SK-N-SH (cell line): ENCODE measurements at regions not wholly inside any gene's neighbourhood (a gene's known extent, or its start where the extent isn't known, plus 50 kb on each side); places are given as distances from the start of the nearest gene placed in this dataset.

Experiments used
- CTCF ChIA-PET: fragments of 300-600, 350-600 bp; formaldehyde crosslinking; extraction: SDS; loops from one replicate; lab custom pipeline; 2021; lab: Yijun Ruan, JAX
- POLR2A ChIA-PET: fragments of 350-600 bp; sonication (Branson Sonifier 250); formaldehyde crosslinking; extraction: SDS; loops from one replicate; lab custom pipeline; 2020; ENCODE audit warnings: antibody characterized with exemption, inconsistent platforms; lab: Yijun Ruan, JAX
- DNase-seq: peaks from one replicate; pipeline ENCODE4 v3.0.0; 2012
- H2AFZ ChIP-seq: fragments of 200-600 bp; sonication (generic); 2 replicates; pipeline ENCODE4 v1.8.1; 2016; ENCODE audit warnings: antibody characterized with exemption, mild to moderate bottlenecking, low read depth
- H3F3A ChIP-seq: fragments of 200-600 bp; sonication (generic); replicated peaks from 2 replicates; pipeline ENCODE3; 2016; ENCODE audit warnings: antibody characterized with exemption, mild to moderate bottlenecking; ENCODE audit not compliant: insufficient read depth
- H3K27ac ChIP-seq, 2 experiments: fragments of 200-500 bp in 1 of 2; fragments of 200-600 bp in 1 of 2; sonication (Bioruptor generic) in 1 of 2; sonication (generic), shearing (Covaris generic) in 1 of 2; 2 replicates each; pipeline versions ENCODE4 v1.5.1 to v1.6.1; 2014 to 2016; ENCODE audit warnings: low read depth in 2 of 2, inconsistent platforms in 1 of 2, low read length in 1 of 2, mild to moderate bottlenecking in 1 of 2, mixed read lengths in 1 of 2
- H3K27me3 ChIP-seq: fragments of 200-600 bp; sonication (generic), shearing (Covaris generic); 2 replicates; pipeline ENCODE4 v1.6.1; 2016; ENCODE audit warnings: mixed run types; ENCODE audit not compliant: insufficient read depth
- H3K36me3 ChIP-seq, 2 experiments: fragments of 200-500 bp in 1 of 2; fragments of 200-600 bp in 1 of 2; sonication (Bioruptor generic) in 1 of 2; sonication (generic) in 1 of 2; replicated peaks in 1 of 2; 2 replicates each; pipeline versions ENCODE3 to v1.5.1; 2014 to 2016; ENCODE audit warnings: low read length in 1 of 2, mild to moderate bottlenecking in 1 of 2; ENCODE audit not compliant: insufficient read depth in 2 of 2, control insufficient read depth in 1 of 2
- H3K4me1 ChIP-seq, 2 experiments: fragments of 200-500 bp in 1 of 2; fragments of 200-600 bp in 1 of 2; sonication (Bioruptor generic) in 1 of 2; sonication (generic), shearing (Covaris generic) in 1 of 2; 2 replicates each; pipeline versions ENCODE4 v1.5.1 to v1.6.1; 2014 to 2016; ENCODE audit warnings: low read depth in 1 of 2, low read length in 1 of 2, mixed run types in 1 of 2; ENCODE audit not compliant: insufficient read depth in 2 of 2, control insufficient read depth in 1 of 2
- H3K4me2 ChIP-seq: fragments of 200-600 bp; sonication (generic), shearing (Covaris generic); 2 replicates; pipeline ENCODE4 v1.6.1; 2017; ENCODE audit warnings: mixed run types
- H3K4me3 ChIP-seq, 2 experiments: fragments of 200-500 bp in 1 of 2; fragments of 200-600 bp in 1 of 2; sonication (Bioruptor generic) in 1 of 2; sonication (generic), shearing (Covaris generic) in 1 of 2; 2 replicates each; pipeline versions ENCODE4 v1.5.1 to v1.8.1; 2014 to 2016; ENCODE audit warnings: low read depth in 2 of 2, inconsistent platforms in 1 of 2, low read length in 1 of 2, mild to moderate bottlenecking in 1 of 2, mixed read lengths in 1 of 2, moderate library complexity in 1 of 2
- H3K79me2 ChIP-seq: fragments of 200-600 bp; sonication (generic); 2 replicates; pipeline ENCODE4 v1.8.1; 2017; ENCODE audit warnings: mild to moderate bottlenecking; ENCODE audit not compliant: insufficient read depth
- H3K9ac ChIP-seq: fragments of 200-600 bp; sonication (generic); 2 replicates; pipeline ENCODE4 v1.6.1; 2017; ENCODE audit warnings: mixed run types
- H3K9me2 ChIP-seq: fragments of 200-600 bp; sonication (generic); 2 replicates; pipeline ENCODE4 v1.6.1; 2017; ENCODE audit warnings: mixed run types
- H3K9me3 ChIP-seq: fragments of 200-600 bp; sonication (generic); 2 replicates; pipeline ENCODE4 v1.6.1; 2017; ENCODE audit warnings: mixed run types, mild to moderate bottlenecking, moderate library complexity
- H4K20me1 ChIP-seq: fragments of 200-600 bp; sonication (generic); 2 replicates; pipeline ENCODE4 v1.6.1; 2017; ENCODE audit warnings: mild to moderate bottlenecking, mixed run types; ENCODE audit not compliant: insufficient read depth
- CHD2 ChIP-seq: fragments of 150-350 bp; IDR thresholded peaks from 2 replicates; pipeline ENCODE4 v1.6.1; 2018; ENCODE audit warnings: low read length; ENCODE audit not compliant: partially characterized antibody
- EZH2phosphoT487 ChIP-seq: fragments of 200-600 bp; sonication (generic); IDR thresholded peaks from 2 replicates; pipeline ENCODE4 v1.6.1; 2017; ENCODE audit warnings: low read depth, mixed run types, mild to moderate bottlenecking, antibody characterized with exemption, moderate library complexity, borderline replicate concordance
- FOXM1 ChIP-seq: IDR thresholded peaks from 2 replicates; pipeline ENCODE4 v1.4.0; 2012; ENCODE audit warnings: low read depth, mild to moderate bottlenecking
- GABPA ChIP-seq: IDR thresholded peaks from 2 replicates; pipeline ENCODE4 v1.4.0; 2012; ENCODE audit warnings: low read depth, mild to moderate bottlenecking
- POLR2AphosphoS5 ChIP-seq: IDR thresholded peaks from 2 replicates; pipeline ENCODE4 v1.6.1; 2012; ENCODE audit warnings: low read depth, low read length
- RFX5 ChIP-seq: IDR thresholded peaks from 2 replicates; pipeline ENCODE4 v1.6.1; 2012; ENCODE audit warnings: mild to moderate bottlenecking, improper control_type of control experiment, low read length
- SMC3 ChIP-seq: IDR thresholded peaks from 2 replicates; pipeline ENCODE4 v1.6.1; 2012; ENCODE audit warnings: low read depth, low read length, improper control_type of control experiment
- TAF1 ChIP-seq: IDR thresholded peaks from 2 replicates; pipeline ENCODE4 v1.6.1; 2012; ENCODE audit warnings: low read depth, mild to moderate bottlenecking, low read length, moderate library complexity, borderline replicate concordance
- TCF12 ChIP-seq: IDR thresholded peaks from 2 replicates; pipeline ENCODE4 v1.4.0; 2012
- WGBS: methylation state at CpG from one replicate; pipeline ENCODE4 v1.1.6; 2017; ENCODE audit warnings: low lambda C conversion rate; 5-methylcytosine and 5-hydroxymethylcytosine counted together
- TF ChIP-seq, protein P1 (sequence below): fragments of 200-600 bp; sonication (generic); IDR thresholded peaks from 2 replicates; pipeline ENCODE4 v1.6.1; 2017; ENCODE audit warnings: antibody characterized with exemption, mild to moderate bottlenecking, moderate library complexity
- TF ChIP-seq, protein P2 (sequence below): IDR thresholded peaks from 2 replicates; pipeline ENCODE4; 2012
- TF ChIP-seq, protein P3 (sequence below): IDR thresholded peaks from 2 replicates; pipeline ENCODE4 v1.6.1; 2012; ENCODE audit warnings: mild to moderate bottlenecking, low read depth, low read length, moderate library complexity
- TF ChIP-seq, protein P4 (sequence below): IDR thresholded peaks from 2 replicates; pipeline ENCODE4 v1.4.0; 2012; ENCODE audit warnings: low read depth

DNA sequence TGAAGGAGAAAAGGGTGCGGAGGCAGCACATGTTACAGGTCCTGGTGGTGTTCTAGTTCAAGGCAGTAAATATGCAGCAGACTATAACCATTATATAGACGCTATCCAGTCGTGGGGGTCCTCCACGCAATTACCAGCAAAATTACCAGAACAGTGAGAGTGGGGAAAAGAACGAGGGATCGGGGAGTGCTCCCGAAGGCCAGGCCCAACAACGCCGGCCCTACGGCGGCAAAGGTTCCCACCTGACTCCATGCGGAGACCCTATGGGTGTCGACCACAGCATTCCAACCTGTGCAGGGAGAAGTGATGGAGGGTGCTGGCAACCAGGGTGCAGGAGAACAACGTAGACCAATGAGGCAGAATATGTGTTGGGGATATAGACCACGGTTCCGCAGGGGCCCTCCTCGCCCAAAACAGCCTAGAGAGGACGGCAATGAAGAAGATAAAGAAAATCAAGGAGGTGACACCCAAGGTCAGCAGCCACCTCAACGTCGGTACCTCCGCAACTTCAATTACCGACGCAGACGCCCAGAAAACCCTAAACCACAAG is 89.0 kb upstream of the TPM1 start:
- Histone ChIP-seq H3K79me2 (no peaks in the 10 kb centered on the region), H3K27me3 (no peaks in the 10 kb centered on the region), H3K4me1 (peaks cover 0 to 13% of the 10 kb centered on the region in 2 experiments; a peak in 2 of 4 replicates), H3K9ac (no peak overlapping the region), H3F3A (peaks cover 3% of the 10 kb centered on the region), H3K9me3 (no peaks in the 10 kb centered on the region), H3K27ac (no peak overlapping the region), H3K36me3 (no peaks in the 10 kb centered on the region), H3K4me2 (no peak overlapping the region), H4K20me1 (no peaks in the 10 kb centered on the region), H2AFZ (no peak overlapping the region), H3K9me2 (no peaks in the 10 kb centered on the region), H3K4me3 (no peak overlapping the region)
- TF ChIP-seq POLR2AphosphoS5 (no peak), CHD2 (no peak), RFX5 (no peak), FOXM1 (no peak), GABPA (no peak), EZH2phosphoT487 (no peak), TCF12 (no peak), TAF1 (no peak), SMC3 (no peak)
- TF ChIP-seq, protein P1, sequence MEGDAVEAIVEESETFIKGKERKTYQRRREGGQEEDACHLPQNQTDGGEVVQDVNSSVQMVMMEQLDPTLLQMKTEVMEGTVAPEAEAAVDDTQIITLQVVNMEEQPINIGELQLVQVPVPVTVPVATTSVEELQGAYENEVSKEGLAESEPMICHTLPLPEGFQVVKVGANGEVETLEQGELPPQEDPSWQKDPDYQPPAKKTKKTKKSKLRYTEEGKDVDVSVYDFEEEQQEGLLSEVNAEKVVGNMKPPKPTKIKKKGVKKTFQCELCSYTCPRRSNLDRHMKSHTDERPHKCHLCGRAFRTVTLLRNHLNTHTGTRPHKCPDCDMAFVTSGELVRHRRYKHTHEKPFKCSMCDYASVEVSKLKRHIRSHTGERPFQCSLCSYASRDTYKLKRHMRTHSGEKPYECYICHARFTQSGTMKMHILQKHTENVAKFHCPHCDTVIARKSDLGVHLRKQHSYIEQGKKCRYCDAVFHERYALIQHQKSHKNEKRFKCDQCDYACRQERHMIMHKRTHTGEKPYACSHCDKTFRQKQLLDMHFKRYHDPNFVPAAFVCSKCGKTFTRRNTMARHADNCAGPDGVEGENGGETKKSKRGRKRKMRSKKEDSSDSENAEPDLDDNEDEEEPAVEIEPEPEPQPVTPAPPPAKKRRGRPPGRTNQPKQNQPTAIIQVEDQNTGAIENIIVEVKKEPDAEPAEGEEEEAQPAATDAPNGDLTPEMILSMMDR, result no peak
- TF ChIP-seq, protein P2, sequence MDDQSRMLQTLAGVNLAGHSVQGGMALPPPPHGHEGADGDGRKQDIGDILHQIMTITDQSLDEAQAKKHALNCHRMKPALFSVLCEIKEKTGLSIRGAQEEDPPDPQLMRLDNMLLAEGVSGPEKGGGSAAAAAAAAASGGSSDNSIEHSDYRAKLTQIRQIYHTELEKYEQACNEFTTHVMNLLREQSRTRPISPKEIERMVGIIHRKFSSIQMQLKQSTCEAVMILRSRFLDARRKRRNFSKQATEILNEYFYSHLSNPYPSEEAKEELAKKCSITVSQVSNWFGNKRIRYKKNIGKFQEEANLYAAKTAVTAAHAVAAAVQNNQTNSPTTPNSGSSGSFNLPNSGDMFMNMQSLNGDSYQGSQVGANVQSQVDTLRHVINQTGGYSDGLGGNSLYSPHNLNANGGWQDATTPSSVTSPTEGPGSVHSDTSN, result no peak
- TF ChIP-seq, protein P3, sequence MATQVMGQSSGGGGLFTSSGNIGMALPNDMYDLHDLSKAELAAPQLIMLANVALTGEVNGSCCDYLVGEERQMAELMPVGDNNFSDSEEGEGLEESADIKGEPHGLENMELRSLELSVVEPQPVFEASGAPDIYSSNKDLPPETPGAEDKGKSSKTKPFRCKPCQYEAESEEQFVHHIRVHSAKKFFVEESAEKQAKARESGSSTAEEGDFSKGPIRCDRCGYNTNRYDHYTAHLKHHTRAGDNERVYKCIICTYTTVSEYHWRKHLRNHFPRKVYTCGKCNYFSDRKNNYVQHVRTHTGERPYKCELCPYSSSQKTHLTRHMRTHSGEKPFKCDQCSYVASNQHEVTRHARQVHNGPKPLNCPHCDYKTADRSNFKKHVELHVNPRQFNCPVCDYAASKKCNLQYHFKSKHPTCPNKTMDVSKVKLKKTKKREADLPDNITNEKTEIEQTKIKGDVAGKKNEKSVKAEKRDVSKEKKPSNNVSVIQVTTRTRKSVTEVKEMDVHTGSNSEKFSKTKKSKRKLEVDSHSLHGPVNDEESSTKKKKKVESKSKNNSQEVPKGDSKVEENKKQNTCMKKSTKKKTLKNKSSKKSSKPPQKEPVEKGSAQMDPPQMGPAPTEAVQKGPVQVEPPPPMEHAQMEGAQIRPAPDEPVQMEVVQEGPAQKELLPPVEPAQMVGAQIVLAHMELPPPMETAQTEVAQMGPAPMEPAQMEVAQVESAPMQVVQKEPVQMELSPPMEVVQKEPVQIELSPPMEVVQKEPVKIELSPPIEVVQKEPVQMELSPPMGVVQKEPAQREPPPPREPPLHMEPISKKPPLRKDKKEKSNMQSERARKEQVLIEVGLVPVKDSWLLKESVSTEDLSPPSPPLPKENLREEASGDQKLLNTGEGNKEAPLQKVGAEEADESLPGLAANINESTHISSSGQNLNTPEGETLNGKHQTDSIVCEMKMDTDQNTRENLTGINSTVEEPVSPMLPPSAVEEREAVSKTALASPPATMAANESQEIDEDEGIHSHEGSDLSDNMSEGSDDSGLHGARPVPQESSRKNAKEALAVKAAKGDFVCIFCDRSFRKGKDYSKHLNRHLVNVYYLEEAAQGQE, result no peak
- TF ChIP-seq, protein P4, sequence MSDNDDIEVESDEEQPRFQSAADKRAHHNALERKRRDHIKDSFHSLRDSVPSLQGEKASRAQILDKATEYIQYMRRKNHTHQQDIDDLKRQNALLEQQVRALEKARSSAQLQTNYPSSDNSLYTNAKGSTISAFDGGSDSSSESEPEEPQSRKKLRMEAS, result no peak
- ChIA-PET CTCF (no interaction called here), POLR2A (no interaction called here)
- WGBS, result 95% methylated on average over 24 of the region's 24 CpGs
- DNase-seq, result no peak
